Mucosa of rectum (tissue), 2 donors: ENCODE measurements at regions not wholly inside any gene's neighbourhood (a gene's known extent, or its start where the extent isn't known, plus 50 kb on each side); places are given as distances from the start of the nearest gene placed in this dataset.

Experiments
- H3K27ac ChIP-seq, 2 donors: one replicate each; pipeline ENCODE4 v1.7.0; 2013; ENCODE audit warnings: inconsistent platforms in 2 of 2, low read depth in 2 of 2, low read length in 2 of 2
- H3K27me3 ChIP-seq, 2 donors: one replicate each; pipeline ENCODE4 v1.7.0; 2013; ENCODE audit warnings: low read length in 2 of 2; ENCODE audit not compliant: control insufficient read depth in 2 of 2, insufficient read depth in 2 of 2
- H3K36me3 ChIP-seq, 2 donors: one replicate each; pipeline ENCODE4 v1.7.0; 2013; ENCODE audit warnings: low read length in 2 of 2; ENCODE audit not compliant: control insufficient read depth in 2 of 2, insufficient read depth in 2 of 2
- H3K4me1 ChIP-seq, 2 donors: one replicate each; pipeline ENCODE4 v1.7.0; 2013; ENCODE audit warnings: low read length in 2 of 2, mild to moderate bottlenecking in 1 of 2; ENCODE audit not compliant: control insufficient read depth in 2 of 2, insufficient read depth in 2 of 2
- H3K4me3 ChIP-seq, 2 donors: one replicate each; pipeline ENCODE4 v1.7.0; 2013; ENCODE audit warnings: low read length in 2 of 2
- H3K9ac ChIP-seq, 2 donors: one replicate each; pipeline ENCODE4 v1.7.0; 2013; ENCODE audit warnings: low read length in 2 of 2, low read depth in 1 of 2, mild to moderate bottlenecking in 1 of 2
- H3K9me3 ChIP-seq, 2 donors: one replicate each; pipeline ENCODE4 v1.7.0; 2013; ENCODE audit warnings: low read length in 2 of 2; ENCODE audit not compliant: control insufficient read depth in 2 of 2
- donor health status: healthy.
- donor health status: Normal muscosa, but diverticular disease.

GRCh38 chr7:136134503-136134902 lies 157.3 kb upstream of the MTPN start:
- no peak overlapping the region for H3K27ac ChIP-seq

GRCh38 chr7:136133551-136133950 lies 156.4 kb upstream of the MTPN start:
- H3K9ac ChIP-seq: no peak overlapping the region
- H3K4me1 ChIP-seq: no peaks in the 10 kb centered on the region
- H3K4me3 ChIP-seq: no peak overlapping the region
- H3K9me3 ChIP-seq: no peaks in the 10 kb centered on the region
- H3K36me3 ChIP-seq: no peaks in the 10 kb centered on the region
- no peaks in the 10 kb centered on the region for H3K27me3 ChIP-seq
- no peak overlapping the region for H3K27ac ChIP-seq

More at GRCh38 chr7:136134503-136134902, 157.3 kb upstream of the MTPN start:
- H3K36me3 ChIP-seq: no peaks in the 10 kb centered on the region
- H3K9me3 ChIP-seq: no peaks in the 10 kb centered on the region
- no peaks in the 10 kb centered on the region for H3K4me1 ChIP-seq
- H3K4me3 ChIP-seq: no peak overlapping the region
- H3K9ac ChIP-seq: no peak overlapping the region
- H3K27me3 ChIP-seq: no peaks in the 10 kb centered on the region

DNA sequence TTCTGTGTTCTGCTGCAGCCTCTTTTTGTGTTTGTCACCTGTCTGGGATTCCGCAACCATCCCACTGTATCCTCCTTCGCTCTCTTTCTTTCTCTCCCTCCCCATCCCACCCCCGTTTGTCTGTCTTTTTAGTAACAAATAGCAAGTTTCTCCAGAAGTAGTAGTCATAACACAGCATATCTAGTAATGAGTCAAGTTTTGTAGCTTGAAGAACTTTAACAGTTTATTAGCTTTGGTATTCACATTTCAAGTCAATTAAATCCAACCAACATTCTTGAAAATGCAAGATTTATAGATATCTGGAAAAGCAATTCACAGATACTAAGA lies 154.1 kb upstream of the MTPN start:
- H3K4me3 ChIP-seq: no peak overlapping the region
- no peaks in the 10 kb centered on the region for H3K4me1 ChIP-seq
- no peak overlapping the region for H3K27ac ChIP-seq
- no peaks in the 10 kb centered on the region for H3K36me3 ChIP-seq
- no peak overlapping the region for H3K9ac ChIP-seq
- H3K9me3 ChIP-seq: no peaks in the 10 kb centered on the region
- no peaks in the 10 kb centered on the region for H3K27me3 ChIP-seq

GRCh38 chr7:136130511-136131303 lies 153.5 kb upstream of the MTPN start:
- Histone ChIP-seq H3K27me3 (no peaks in the 10 kb centered on the region), H3K9me3 (no peaks in the 10 kb centered on the region), H3K4me3 (no peak overlapping the region), H3K36me3 (no peaks in the 10 kb centered on the region), H3K27ac (no peak overlapping the region), H3K9ac (no peak overlapping the region), H3K4me1 (no peaks in the 10 kb centered on the region)

DNA sequence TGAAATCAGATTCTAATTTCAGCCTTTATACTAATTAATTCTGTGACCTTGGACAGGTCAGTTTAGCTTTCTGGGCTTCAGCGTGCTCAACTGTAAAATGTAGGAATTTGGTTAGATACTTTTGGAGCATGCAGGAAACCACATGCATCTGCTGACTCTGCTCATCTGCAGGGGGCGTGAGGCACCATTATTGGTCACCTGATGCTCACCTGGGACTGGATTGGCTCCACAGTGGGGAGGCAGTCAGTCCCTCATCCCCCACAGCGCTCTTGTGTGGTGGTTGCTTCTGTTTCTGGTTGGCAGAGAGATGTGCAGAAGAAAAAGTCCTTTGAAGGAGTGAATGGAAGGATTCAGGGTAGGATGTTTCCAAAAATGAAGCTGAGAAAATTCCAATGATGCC lies 150.9 kb upstream of the MTPN start:
- Histone ChIP-seq H3K9me3 (no peaks in the 10 kb centered on the region), H3K36me3 (no peaks in the 10 kb centered on the region), H3K27ac (no peak overlapping the region), H3K9ac (no peak overlapping the region), H3K4me1 (no peaks in the 10 kb centered on the region), H3K27me3 (no peaks in the 10 kb centered on the region), H3K4me3 (no peak overlapping the region)

GRCh38 chr7:136123352-136123751 lies 146.2 kb upstream of the MTPN start:
- Histone ChIP-seq H3K4me1 (no peaks in the 10 kb centered on the region), H3K4me3 (no peak overlapping the region), H3K27ac (no peak overlapping the region), H3K36me3 (no peaks in the 10 kb centered on the region), H3K9ac (no peak overlapping the region), H3K27me3 (no peaks in the 10 kb centered on the region), H3K9me3 (no peaks in the 10 kb centered on the region)

DNA sequence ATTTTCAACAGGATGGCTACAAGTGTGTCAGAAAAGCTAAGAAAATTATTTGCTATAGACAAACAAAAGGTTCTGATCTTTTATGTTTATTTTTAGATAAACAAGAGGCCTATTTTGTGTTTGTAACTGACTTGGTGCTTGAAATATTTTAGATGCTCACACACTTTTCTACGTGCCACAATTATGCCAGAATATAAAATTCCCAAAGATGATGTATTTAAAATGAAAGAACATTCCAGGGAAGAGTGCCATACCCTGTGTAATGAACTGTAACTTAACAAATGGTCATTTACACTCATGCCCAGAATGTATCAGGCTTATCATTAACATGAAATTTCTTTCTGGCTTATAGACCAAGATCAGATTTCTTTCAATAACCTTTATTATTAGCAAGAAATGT lies 144.9 kb upstream of the MTPN start:
- H3K27ac ChIP-seq: no peak overlapping the region
- H3K9ac ChIP-seq: no peak overlapping the region
- no peak overlapping the region for H3K4me3 ChIP-seq
- H3K36me3 ChIP-seq: no peaks in the 10 kb centered on the region
- no peaks in the 10 kb centered on the region for H3K4me1 ChIP-seq
- H3K9me3 ChIP-seq: no peaks in the 10 kb centered on the region
- H3K27me3 ChIP-seq: no peaks in the 10 kb centered on the region

DNA sequence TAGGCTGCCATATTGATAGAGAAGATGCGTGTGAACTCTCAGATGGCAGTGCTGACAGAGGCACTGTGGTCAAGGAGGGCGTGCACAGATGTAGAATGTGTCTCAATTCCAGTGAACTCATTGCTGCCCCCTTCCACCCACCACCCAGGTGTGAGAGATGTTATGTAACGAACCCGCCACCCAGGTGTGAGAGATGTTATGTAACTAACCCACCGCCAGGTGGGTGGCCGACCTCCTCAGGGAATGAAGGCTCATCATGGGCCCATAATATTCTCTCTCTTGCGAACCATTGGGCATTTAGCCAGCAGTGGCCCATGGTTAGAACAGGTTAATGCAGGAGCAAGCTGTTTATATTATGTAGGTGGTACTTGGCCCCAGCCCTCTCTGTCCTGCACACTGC lies 140.4 kb upstream of the MTPN start:
- Histone ChIP-seq H3K27me3 (no peaks in the 10 kb centered on the region), H3K4me3 (no peak overlapping the region), H3K36me3 (no peaks in the 10 kb centered on the region), H3K9ac (no peak overlapping the region), H3K4me1 (no peaks in the 10 kb centered on the region), H3K9me3 (no peaks in the 10 kb centered on the region), H3K27ac (no peak overlapping the region)

- Histone ChIP-seq H3K9ac (no peak overlapping the region), H3K36me3 (no peaks in the 10 kb centered on the region), H3K4me1 (no peaks in the 10 kb centered on the region), H3K4me3 (no peak overlapping the region), H3K9me3 (no peaks in the 10 kb centered on the region), H3K27me3 (no peaks in the 10 kb centered on the region), H3K27ac (no peak overlapping the region)
Observed at GRCh38 chr7:136116186-136116585, 139.0 kb upstream of the MTPN start.

GRCh38 chr7:136114966-136115762 lies 138.0 kb upstream of the MTPN start:
- no peak overlapping the region for H3K9ac ChIP-seq
- no peaks in the 10 kb centered on the region for H3K36me3 ChIP-seq
- H3K9me3 ChIP-seq: no peaks in the 10 kb centered on the region
- no peak overlapping the region for H3K4me3 ChIP-seq
- H3K4me1 ChIP-seq: no peaks in the 10 kb centered on the region
- no peaks in the 10 kb centered on the region for H3K27me3 ChIP-seq
- no peak overlapping the region for H3K27ac ChIP-seq
